Astrocyte (in vitro differentiated cells and primary cell): ENCODE measurements at regions not wholly inside any gene's neighbourhood (a gene's known extent, or its start where the extent isn't known, plus 50 kb on each side); places are given as distances from the start of the nearest gene placed in this dataset.

ENCODE experiments used
- DNase-seq: peaks from one replicate; pipeline ENCODE4 v3.0.0-alpha.2; 2010; ENCODE audit warnings: low read depth
- FAIRE-seq: peaks from 2 replicates; lab custom pipeline; 2011; peaks lifted over from hg19 to GRCh38; lab: Jason Lieb, UNC
- H2AFZ ChIP-seq: 2 replicates; pipeline ENCODE4 v1.6.0; 2012; ENCODE audit warnings: low read depth, low read length, inconsistent platforms
- H3K27ac ChIP-seq: 2 replicates; pipeline ENCODE4 v1.5.1; 2011; ENCODE audit warnings: low read depth, low read length, inconsistent platforms
- H3K27me3 ChIP-seq: 2 replicates; pipeline ENCODE4 v1.6.0; 2011; ENCODE audit warnings: low read length, inconsistent platforms; ENCODE audit not compliant: insufficient read depth
- H3K36me3 ChIP-seq: 2 replicates; pipeline ENCODE4 v1.5.1; 2011; ENCODE audit warnings: low read length, inconsistent platforms; ENCODE audit not compliant: insufficient read depth
- H3K4me1 ChIP-seq: 2 replicates; pipeline ENCODE4 v1.5.1; 2011; ENCODE audit warnings: low read length, inconsistent platforms; ENCODE audit not compliant: insufficient read depth
- H3K4me2 ChIP-seq: 2 replicates; pipeline ENCODE4 v1.6.0; 2012; ENCODE audit warnings: low read length, inconsistent platforms
- H3K4me3 ChIP-seq: 2 replicates; pipeline ENCODE4 v1.5.1; 2011; ENCODE audit warnings: low read depth, mild to moderate bottlenecking, low read length, inconsistent platforms; ENCODE audit not compliant: insufficient read depth
- H3K79me2 ChIP-seq: 2 replicates; pipeline ENCODE4 v1.6.0; 2012; ENCODE audit warnings: mild to moderate bottlenecking, low read length, inconsistent platforms; ENCODE audit not compliant: insufficient read depth
- H3K9ac ChIP-seq: 2 replicates; pipeline ENCODE4 v1.6.0; 2012; ENCODE audit warnings: mild to moderate bottlenecking, low read length, inconsistent platforms
- H3K9me3 ChIP-seq: 2 replicates; pipeline ENCODE4 v1.5.1; 2012; ENCODE audit warnings: low read depth, mild to moderate bottlenecking, low read length, inconsistent platforms; ENCODE audit not compliant: insufficient read depth
- H4K20me1 ChIP-seq: 2 replicates; pipeline ENCODE4 v1.6.0; 2012; ENCODE audit warnings: low read length, inconsistent platforms; ENCODE audit not compliant: insufficient read depth
- H3K27ac Mint-ChIP-seq: one replicate; pipeline ENCODE4 v1.8.0; 2021; ENCODE audit warnings: mild to moderate bottlenecking, mixed read lengths; ENCODE audit not compliant: unreplicated experiment
- H3K27me3 Mint-ChIP-seq: one replicate; pipeline ENCODE4 v1.8.0; 2021; ENCODE audit warnings: low read depth, mixed read lengths; ENCODE audit not compliant: unreplicated experiment
- H3K36me3 Mint-ChIP-seq: one replicate; pipeline ENCODE4 v1.8.0; 2021; ENCODE audit warnings: low read depth, mixed read lengths; ENCODE audit not compliant: unreplicated experiment
- H3K4me1 Mint-ChIP-seq: one replicate; pipeline ENCODE4 v1.8.0; 2021; ENCODE audit warnings: low read depth, mixed read lengths; ENCODE audit not compliant: unreplicated experiment
- H3K4me3 Mint-ChIP-seq: one replicate; pipeline ENCODE4 v1.8.0; 2021; ENCODE audit warnings: mild to moderate bottlenecking, moderate library complexity, mixed read lengths; ENCODE audit not compliant: unreplicated experiment
- H3K9me3 Mint-ChIP-seq: one replicate; pipeline ENCODE4 v1.8.0; 2021; ENCODE audit warnings: mild to moderate bottlenecking, mixed read lengths; ENCODE audit not compliant: unreplicated experiment
- EZH2 ChIP-seq: IDR thresholded peaks from 2 replicates; pipeline ENCODE4 v1.6.1; 2012; ENCODE audit warnings: mild to moderate bottlenecking, low read length, inconsistent platforms; ENCODE audit not compliant: insufficient read depth
- TF ChIP-seq, protein P1 (sequence below): IDR thresholded peaks from 2 replicates; pipeline ENCODE4 v1.5.1; 2011; ENCODE audit warnings: low read depth, mild to moderate bottlenecking, inconsistent platforms, low read length, moderate library complexity; ENCODE audit not compliant: insufficient read depth

DNA sequence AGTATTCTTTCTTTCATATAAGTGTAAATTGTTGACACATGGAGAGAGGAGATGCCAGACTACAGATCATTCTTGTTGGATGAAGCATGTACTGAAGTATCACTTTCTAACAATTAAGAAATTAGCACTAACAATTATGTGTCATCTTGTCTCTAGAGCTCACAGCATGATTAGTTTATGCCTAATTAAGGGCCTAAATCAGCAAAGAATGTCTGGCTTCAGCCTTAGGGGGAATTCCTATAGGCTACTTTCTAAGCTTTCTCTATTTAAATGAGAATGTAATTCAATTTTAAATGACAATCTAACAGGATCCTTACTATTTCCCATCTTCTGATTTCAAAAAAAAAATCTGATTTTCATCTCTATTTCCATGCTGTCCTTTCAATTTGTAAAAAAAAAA is 371.0 kb downstream of the EPHA7 start:
- no peak for TF ChIP-seq EZH2
- TF ChIP-seq, protein P1, sequence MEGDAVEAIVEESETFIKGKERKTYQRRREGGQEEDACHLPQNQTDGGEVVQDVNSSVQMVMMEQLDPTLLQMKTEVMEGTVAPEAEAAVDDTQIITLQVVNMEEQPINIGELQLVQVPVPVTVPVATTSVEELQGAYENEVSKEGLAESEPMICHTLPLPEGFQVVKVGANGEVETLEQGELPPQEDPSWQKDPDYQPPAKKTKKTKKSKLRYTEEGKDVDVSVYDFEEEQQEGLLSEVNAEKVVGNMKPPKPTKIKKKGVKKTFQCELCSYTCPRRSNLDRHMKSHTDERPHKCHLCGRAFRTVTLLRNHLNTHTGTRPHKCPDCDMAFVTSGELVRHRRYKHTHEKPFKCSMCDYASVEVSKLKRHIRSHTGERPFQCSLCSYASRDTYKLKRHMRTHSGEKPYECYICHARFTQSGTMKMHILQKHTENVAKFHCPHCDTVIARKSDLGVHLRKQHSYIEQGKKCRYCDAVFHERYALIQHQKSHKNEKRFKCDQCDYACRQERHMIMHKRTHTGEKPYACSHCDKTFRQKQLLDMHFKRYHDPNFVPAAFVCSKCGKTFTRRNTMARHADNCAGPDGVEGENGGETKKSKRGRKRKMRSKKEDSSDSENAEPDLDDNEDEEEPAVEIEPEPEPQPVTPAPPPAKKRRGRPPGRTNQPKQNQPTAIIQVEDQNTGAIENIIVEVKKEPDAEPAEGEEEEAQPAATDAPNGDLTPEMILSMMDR, result no peak
- no peak overlapping the region for H3K4me3 Mint-ChIP-seq
- H3K4me1 Mint-ChIP-seq, result no peaks in the 10 kb centered on the region
- no peak overlapping the region for H2AFZ ChIP-seq
- H3K27me3 ChIP-seq, result no peaks in the 10 kb centered on the region
- H3K9me3 ChIP-seq, result no peaks in the 10 kb centered on the region
- H3K27ac ChIP-seq, result no peak overlapping the region
- H3K4me3 ChIP-seq, result no peak overlapping the region
- H3K27me3 Mint-ChIP-seq, result no peaks in the 10 kb centered on the region
- H3K36me3 ChIP-seq, result no peaks in the 10 kb centered on the region
- H4K20me1 ChIP-seq, result no peaks in the 10 kb centered on the region
- H3K79me2 ChIP-seq, result no peaks in the 10 kb centered on the region
- DNase-seq (no peak), FAIRE-seq (no peak)
- H3K9me3 Mint-ChIP-seq, result no peaks in the 10 kb centered on the region
- no peak overlapping the region for H3K9ac ChIP-seq
- H3K27ac Mint-ChIP-seq, result no peak overlapping the region
- no peaks in the 10 kb centered on the region for H3K36me3 Mint-ChIP-seq
- H3K4me1 ChIP-seq, result no peaks in the 10 kb centered on the region
- no peak overlapping the region for H3K4me2 ChIP-seq

DNA sequence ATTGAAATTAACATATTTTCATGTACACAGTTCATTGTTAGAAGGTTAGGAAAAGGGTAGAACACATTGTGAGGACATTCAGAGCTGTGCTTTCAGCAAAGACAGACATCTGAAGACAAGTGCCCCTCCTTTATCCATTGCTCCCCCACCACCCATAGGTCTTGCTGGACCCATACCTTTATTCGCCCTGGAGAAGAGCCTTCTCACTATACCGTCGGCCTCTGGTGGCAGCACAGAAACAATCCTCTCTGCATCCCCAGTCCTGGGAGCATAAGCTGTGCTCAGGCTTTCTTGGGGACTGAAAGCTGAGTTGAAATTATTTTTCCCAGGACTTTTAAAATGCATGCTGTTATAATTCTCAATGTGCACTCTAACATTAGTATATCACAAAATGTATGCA is 372.3 kb downstream of the EPHA7 start:
- Mint-ChIP-seq H3K27me3 (no peaks in the 10 kb centered on the region), H3K4me3 (no peak overlapping the region), H3K4me1 (no peaks in the 10 kb centered on the region), H3K27ac (no peak overlapping the region), H3K9me3 (no peaks in the 10 kb centered on the region), H3K36me3 (no peaks in the 10 kb centered on the region)
- no peak for FAIRE-seq
- H3K36me3 ChIP-seq, result no peaks in the 10 kb centered on the region
- no peak for DNase-seq
- no peaks in the 10 kb centered on the region for H3K9me3 ChIP-seq
- no peaks in the 10 kb centered on the region for H3K27me3 ChIP-seq
- no peak overlapping the region for H3K4me2 ChIP-seq
- H3K9ac ChIP-seq, result no peak overlapping the region
- TF ChIP-seq, protein P1, result no peak
- TF ChIP-seq EZH2, result no peak
- no peak overlapping the region for H3K4me3 ChIP-seq
- H2AFZ ChIP-seq, result no peak overlapping the region
- no peak overlapping the region for H3K27ac ChIP-seq
- H3K4me1 ChIP-seq, result no peaks in the 10 kb centered on the region
- H3K79me2 ChIP-seq, result no peaks in the 10 kb centered on the region
- no peaks in the 10 kb centered on the region for H4K20me1 ChIP-seq

DNA sequence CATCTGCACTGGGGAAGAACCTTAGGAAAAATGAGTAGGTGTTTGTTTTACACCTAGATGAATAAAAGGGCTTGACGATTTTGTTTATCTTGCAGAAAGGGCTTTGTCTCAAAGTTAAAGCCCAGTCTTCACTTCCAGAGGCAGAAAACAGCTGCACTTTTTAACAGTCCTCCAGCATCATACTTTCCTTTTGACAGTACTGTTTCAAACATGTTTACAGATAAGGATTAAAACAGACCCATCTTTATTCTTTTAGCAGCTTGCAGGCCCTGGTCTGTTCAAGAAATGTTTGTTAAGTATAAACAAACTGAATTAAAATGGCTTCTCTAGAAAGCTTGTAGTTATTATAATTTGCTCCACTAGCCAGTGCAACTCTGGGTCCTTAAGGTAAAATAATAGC is 374.2 kb downstream of the EPHA7 start:
- H3K27me3 Mint-ChIP-seq, result no peaks in the 10 kb centered on the region

More for the DNA sequence above, 374.2 kb downstream of the EPHA7 start:
- FAIRE-seq (no peak), DNase-seq (no peak)
- Mint-ChIP-seq H3K9me3 (no peaks in the 10 kb centered on the region), H3K4me1 (no peaks in the 10 kb centered on the region), H3K27ac (no peak overlapping the region), H3K4me3 (no peak overlapping the region), H3K36me3 (no peaks in the 10 kb centered on the region)
- H3K36me3 ChIP-seq, result no peaks in the 10 kb centered on the region
- no peak overlapping the region for H2AFZ ChIP-seq
- no peak overlapping the region for H3K9ac ChIP-seq
- no peaks in the 10 kb centered on the region for H3K9me3 ChIP-seq
- H3K27me3 ChIP-seq, result no peaks in the 10 kb centered on the region
- TF ChIP-seq, protein P1, result no peak
- no peak for TF ChIP-seq EZH2
- H4K20me1 ChIP-seq, result no peaks in the 10 kb centered on the region
- H3K4me1 ChIP-seq, result peaks cover 4% of the 10 kb centered on the region
- no peak overlapping the region for H3K4me2 ChIP-seq
- H3K79me2 ChIP-seq, result no peaks in the 10 kb centered on the region
- H3K4me3 ChIP-seq, result no peak overlapping the region
- no peak overlapping the region for H3K27ac ChIP-seq
